Gastroesophageal sphincter (tissue), 4 donors: ENCODE measurements at regions not wholly inside any gene's neighbourhood (a gene's known extent, or its start where the extent isn't known, plus 50 kb on each side); places are given as distances from the start of the nearest gene placed in this dataset.

Experiments used
- ATAC-seq: fragments of 150-250 bp; one replicate; pipeline ENCODE4 v1.9.1; 2016; ENCODE audit warnings: mild to moderate bottlenecking, moderate library complexity
- H3K27ac ChIP-seq, 4 donors: fragments of 200-600 bp; sonication (generic) in 3 of 4; 1 replicate in 3 of 4; 2 replicates in 1 of 4; pipeline ENCODE4 v1.5.1; 2016 to 2019
- H3K27me3 ChIP-seq: fragments of 200-600 bp; sonication (generic); one replicate; pipeline ENCODE4 v1.5.1; 2019
- H3K36me3 ChIP-seq, 2 donors: fragments of 200-600 bp; sonication (generic); one replicate each; pipeline ENCODE4 v1.5.1; 2019; ENCODE audit warnings: control low read depth in 1 of 2
- H3K4me1 ChIP-seq, 3 donors: fragments of 200-600 bp; sonication (generic); 1 replicate in 2 of 3; 2 replicates in 1 of 3; pipeline ENCODE4 v1.5.1; 2016 to 2019; ENCODE audit warnings: control low read depth in 2 of 3
- H3K4me3 ChIP-seq, 2 donors: fragments of 200-600 bp; sonication (generic); one replicate each; pipeline ENCODE4 v1.5.1; 2019; ENCODE audit warnings: mild to moderate bottlenecking in 1 of 2, moderate library complexity in 1 of 2
- H3K9me3 ChIP-seq, 3 donors: fragments of 200-600 bp; sonication (generic); one replicate each; pipeline ENCODE4 v1.5.1; 2017 to 2019; ENCODE audit warnings: control low read depth in 2 of 3
- CTCF ChIP-seq, 4 experiments: fragments of 200-600 bp in 2 of 4; fragments of 450-650 bp in 2 of 4; sonication (generic) in 1 of 4; IDR thresholded peaks; one replicate each; pipeline ENCODE4 v1.5.1; 2017 to 2019; ENCODE audit warnings: antibody characterized with exemption in 4 of 4, mild to moderate bottlenecking in 2 of 4, moderate library complexity in 2 of 4
- EP300 ChIP-seq: sonication (generic); formaldehyde crosslinking; IDR thresholded peaks from one replicate; pipeline ENCODE4 v1.6.1; 2017; ENCODE audit warnings: antibody characterized with exemption, mild to moderate bottlenecking
- POLR2A ChIP-seq, 2 donors: fragments of 450-650 bp; IDR thresholded peaks; one replicate each; pipeline ENCODE4 v1.6.1; 2017; ENCODE audit warnings: antibody characterized with exemption in 2 of 2, mild to moderate bottlenecking in 2 of 2, moderate library complexity in 1 of 2
- POLR2AphosphoS5 ChIP-seq: sonication (generic); formaldehyde crosslinking; IDR thresholded peaks from one replicate; pipeline ENCODE4 v1.6.1; 2017; ENCODE audit warnings: antibody characterized with exemption
- WGBS, 2 donors: methylation state at CpG; one replicate each; pipeline ENCODE4 v1.1.5; 2018; ENCODE audit warnings: low coverage in 1 of 2; 5-methylcytosine and 5-hydroxymethylcytosine counted together

GRCh38 chr22:49540084-49540912 is 287.4 kb downstream of the BRD1 start:
- no peak for TF ChIP-seq EP300
- no peak for TF ChIP-seq CTCF (IDR thresholded peaks at IDR 0.05)
- no peak for TF ChIP-seq POLR2AphosphoS5
- TF ChIP-seq POLR2A (IDR thresholded peaks at IDR 0.05) = no peak
- no peak overlapping the region for H3K27ac ChIP-seq
- no peaks in the 10 kb centered on the region for H3K4me1 ChIP-seq
- H3K9me3 ChIP-seq = no peaks in the 10 kb centered on the region
- H3K4me3 ChIP-seq = no peak overlapping the region
- ATAC-seq = no peak
- peaks cover 32% of the 10 kb centered on the region for H3K27me3 ChIP-seq
- WGBS, 2 donors = 66 to 79% methylated on average over 10 to 16 of the region's 23 CpGs
- no peaks in the 10 kb centered on the region for H3K36me3 ChIP-seq

- TF ChIP-seq POLR2A (IDR thresholded peaks at IDR 0.05) = no peak
- no peak for TF ChIP-seq POLR2AphosphoS5
- no peak for TF ChIP-seq EP300
- no peak for TF ChIP-seq CTCF (IDR thresholded peaks at IDR 0.05)
- peaks cover 53% of the 10 kb centered on the region for H3K27me3 ChIP-seq
- no peak overlapping the region for H3K27ac ChIP-seq
- no peak overlapping the region for H3K4me3 ChIP-seq
- H3K4me1 ChIP-seq = no peaks in the 10 kb centered on the region
- ATAC-seq = no peak
- H3K9me3 ChIP-seq = no peaks in the 10 kb centered on the region
- WGBS, 2 donors = 84 to 87% methylated on average over 6 of the region's 6 CpGs
- H3K36me3 ChIP-seq = no peaks in the 10 kb centered on the region
Measured at GRCh38 chr22:49538006-49538405, 289.7 kb downstream of the BRD1 start.

GRCh38 chr22:49536571-49537131 is 291.0 kb downstream of the BRD1 start:
- Histone ChIP-seq H3K9me3 (no peaks in the 10 kb centered on the region), H3K4me3 (no peak overlapping the region), H3K27ac (no peak overlapping the region), H3K36me3 (no peaks in the 10 kb centered on the region), H3K27me3 (peaks cover 66% of the 10 kb centered on the region), H3K4me1 (no peaks in the 10 kb centered on the region)
- ATAC-seq = no peak
- 14 to 56% methylated on average over 4 to 11 of the region's 17 CpGs for whole genome bisulfite sequencing, 2 donors
- TF ChIP-seq EP300 (no peak), CTCF (IDR thresholded peaks at IDR 0.05) (no peak), POLR2A (IDR thresholded peaks at IDR 0.05) (no peak), POLR2AphosphoS5 (no peak)

- ATAC-seq = no peak
Measured at GRCh38 chr22:49535527-49536125, 292.0 kb downstream of the BRD1 start.

More at GRCh38 chr22:49535527-49536125, 292.0 kb downstream of the BRD1 start:
- no peak overlapping the region for H3K4me3 ChIP-seq
- TF ChIP-seq EP300 = no peak
- no peak for TF ChIP-seq POLR2A (IDR thresholded peaks at IDR 0.05)
- no peak for TF ChIP-seq POLR2AphosphoS5
- TF ChIP-seq CTCF (IDR thresholded peaks at IDR 0.05) = no peak
- 77 to 81% methylated on average over 10 of the region's 16 CpGs for WGBS, 2 donors
- no peaks in the 10 kb centered on the region for H3K36me3 ChIP-seq
- no peak overlapping the region for H3K27ac ChIP-seq
- no peaks in the 10 kb centered on the region for H3K4me1 ChIP-seq
- no peaks in the 10 kb centered on the region for H3K9me3 ChIP-seq
- H3K27me3 ChIP-seq = peaks cover 72% of the 10 kb centered on the region
